Stimulated activated CD4-positive, alpha-beta T cell treated with anti-CD3 and anti-CD28 coated beads, Interleukin-12 subunit alpha, Interleukin-12 subunit beta, amount 100 ng/mL, for 48 hours (primary cell): ENCODE measurements at regions not wholly inside any gene's neighbourhood (a gene's known extent, or its start where the extent isn't known, plus 50 kb on each side); places are given as distances from the start of the nearest gene placed in this dataset.
"Not testable (repeated sequence)": the region's sequence is repeated elsewhere in the genome, so short reads cannot be mapped to it uniquely, and the experiment has no call there.

Source experiments
- DNase-seq, 3 donors: peaks; one replicate each; pipeline ENCODE4 v3.0.0-alpha.2; 2020; ENCODE audit warnings: low read depth in 2 of 3, low spot score in 1 of 3

DNA sequence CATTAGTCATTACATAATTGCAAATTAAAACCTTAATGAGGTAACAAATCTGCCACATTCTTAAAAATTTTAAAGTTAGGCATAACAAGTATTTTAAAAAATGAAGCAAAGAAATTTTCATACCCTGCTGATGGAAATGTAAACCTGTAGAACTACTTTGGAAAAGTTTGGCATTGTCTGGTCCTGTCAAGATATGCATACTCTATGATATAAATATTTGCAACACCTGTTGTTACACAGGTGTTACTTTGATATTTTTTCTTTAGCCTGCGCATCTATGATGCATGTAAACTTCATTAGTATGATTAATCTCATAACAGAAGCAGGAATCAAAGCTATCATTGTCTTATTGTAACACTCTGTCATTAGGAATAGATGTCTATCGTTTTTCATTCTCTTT, 634.3 kb downstream of the TRIB2 start:
- DNase-seq: no peak

- DNase-seq: no peak
Observed at GRCh38 chr2:13353083-13353482, 636.3 kb downstream of the TRIB2 start.

- DNase-seq: no peak
Observed at GRCh38 chr2:13354031-13354430, 637.3 kb downstream of the TRIB2 start.

- DNase-seq: not testable (repeated sequence)
Observed at GRCh38 chr2:13381928-13382327, 665.2 kb downstream of the TRIB2 start.

- not testable (repeated sequence) for DNase-seq
Observed at GRCh38 chr2:13389172-13389571, 672.4 kb downstream of the TRIB2 start.

- no peak for DNase-seq
Observed at GRCh38 chr2:13390676-13391075, 673.9 kb downstream of the TRIB2 start.

GRCh38 chr2:13401312-13401711, 684.6 kb downstream of the TRIB2 start:
- no peak for DNase-seq

DNA sequence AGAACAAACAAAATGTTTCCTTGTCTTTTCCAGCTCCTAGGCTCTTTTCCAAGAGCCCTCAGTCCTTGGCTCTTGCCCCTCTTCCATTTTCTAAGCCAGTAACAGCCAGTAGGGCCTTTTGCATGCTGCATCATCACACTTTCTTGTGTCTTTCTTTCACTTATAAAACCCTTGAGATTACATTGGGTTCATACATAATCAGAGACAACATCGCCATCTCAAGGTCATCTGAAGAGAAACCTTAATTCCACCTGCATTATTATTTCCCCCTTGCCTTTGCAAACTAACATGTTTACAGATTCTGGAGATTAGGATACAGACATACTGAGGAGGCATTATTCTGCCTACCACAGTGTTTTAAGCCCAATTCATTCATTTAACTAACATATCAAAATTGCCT, 697.3 kb downstream of the TRIB2 start:
- no peak for DNase-seq

GRCh38 chr2:13414897-13415296, 698.2 kb downstream of the TRIB2 start:
- no peak for DNase-seq

- no peak for DNase-seq
Observed at GRCh38 chr2:13433954-13434353, 717.2 kb downstream of the TRIB2 start.

DNA sequence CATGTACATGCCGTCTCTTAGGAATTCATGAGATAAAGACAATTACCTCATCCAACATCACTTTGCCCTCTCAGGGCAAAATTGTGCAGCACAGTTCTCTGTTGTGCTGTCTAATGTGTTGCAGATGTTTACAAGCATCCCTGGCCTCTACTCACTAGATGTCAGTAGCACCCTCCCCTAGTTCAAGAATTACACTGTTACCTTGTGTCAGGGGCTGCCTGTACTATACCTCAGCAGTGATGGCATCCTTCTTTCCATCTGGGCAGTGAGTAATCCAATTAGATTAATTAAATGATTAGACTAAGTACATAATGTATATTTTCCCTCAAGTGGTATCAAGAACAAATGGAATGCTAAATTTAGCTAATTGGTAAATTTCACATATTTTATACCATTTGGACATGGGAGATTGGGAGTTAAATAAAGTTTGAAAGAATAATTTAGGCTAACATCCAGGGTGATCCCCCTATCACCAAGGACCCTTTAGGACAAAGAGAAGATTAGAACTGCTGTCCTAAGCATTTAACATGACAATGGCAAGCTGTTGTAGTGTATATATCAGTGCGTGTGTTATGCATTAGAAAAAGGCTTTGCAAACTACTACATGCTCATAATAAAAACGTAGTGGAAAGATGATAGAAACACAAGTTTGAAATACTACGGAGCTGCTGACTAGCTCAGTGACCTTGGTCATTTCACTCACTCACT, 727.0 kb downstream of the TRIB2 start:
- DNase-seq: not testable (repeated sequence)

DNA sequence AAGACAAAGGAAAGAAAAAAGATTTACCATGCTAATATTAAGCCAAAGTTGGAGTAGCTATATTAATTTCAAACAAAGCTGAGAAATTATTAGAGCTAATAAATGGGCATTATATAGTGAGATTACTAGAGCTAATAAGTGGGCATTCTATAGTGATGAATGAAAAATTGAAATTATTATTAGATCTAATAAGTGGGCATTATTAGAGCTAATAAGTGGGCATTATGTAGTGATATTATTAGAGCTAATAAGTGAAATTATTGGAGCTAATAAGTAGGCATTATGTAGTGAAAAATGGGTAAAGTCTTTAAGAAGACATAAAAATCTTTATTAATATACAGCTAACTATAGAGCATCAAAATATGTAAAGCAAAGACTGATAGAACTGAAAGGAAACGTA, 745.7 kb downstream of the TRIB2 start:
- DNase-seq: no peak

GRCh38 chr2:13466076-13466475, 749.3 kb downstream of the TRIB2 start:
- no peak for DNase-seq

GRCh38 chr2:13474538-13474937, 757.8 kb downstream of the TRIB2 start:
- no peak for DNase-seq

GRCh38 chr2:13480057-13480456, 763.3 kb downstream of the TRIB2 start:
- no peak for DNase-seq

GRCh38 chr2:13481201-13481600, 764.5 kb downstream of the TRIB2 start:
- no peak for DNase-seq

DNA sequence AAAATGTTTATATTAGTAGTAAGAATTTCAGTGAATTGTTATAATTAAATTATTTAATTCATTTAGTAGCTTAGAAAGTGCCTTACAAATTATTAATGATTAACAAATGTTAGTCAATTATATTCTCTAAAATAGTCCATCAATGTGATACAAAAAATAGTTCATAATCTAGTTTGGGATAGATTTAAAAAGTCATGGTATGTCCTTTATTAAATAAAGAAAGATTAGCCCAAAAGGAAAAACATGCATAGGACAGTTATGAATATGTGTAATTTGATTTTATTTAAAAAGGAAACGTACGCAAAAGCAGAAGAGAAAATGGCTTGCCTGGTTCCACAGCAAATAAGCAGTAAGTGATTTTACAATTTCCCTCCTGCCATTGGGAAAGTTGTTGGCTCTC, 768.5 kb downstream of the TRIB2 start:
- no peak for DNase-seq

DNA sequence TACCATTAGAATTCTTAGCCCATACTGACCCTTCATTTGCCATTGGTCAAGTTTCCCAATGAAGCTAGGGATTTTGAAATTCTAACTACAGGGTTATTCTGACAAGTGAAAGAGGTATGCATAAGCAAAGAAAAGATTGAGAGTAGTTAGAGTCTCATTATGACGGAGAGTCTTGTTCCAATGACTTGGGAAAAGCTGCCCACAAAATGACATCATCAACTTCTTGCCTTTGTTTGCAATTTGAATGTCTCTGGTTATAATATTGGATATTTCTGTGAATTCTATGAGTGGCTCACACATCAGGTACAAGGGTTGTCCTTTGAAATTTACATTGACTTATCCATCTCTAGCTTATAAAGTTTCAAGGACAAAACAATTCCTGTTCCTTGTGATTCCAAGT, 772.2 kb downstream of the TRIB2 start:
- no peak for DNase-seq

GRCh38 chr2:13492262-13492661, 775.5 kb downstream of the TRIB2 start:
- no peak for DNase-seq

DNA sequence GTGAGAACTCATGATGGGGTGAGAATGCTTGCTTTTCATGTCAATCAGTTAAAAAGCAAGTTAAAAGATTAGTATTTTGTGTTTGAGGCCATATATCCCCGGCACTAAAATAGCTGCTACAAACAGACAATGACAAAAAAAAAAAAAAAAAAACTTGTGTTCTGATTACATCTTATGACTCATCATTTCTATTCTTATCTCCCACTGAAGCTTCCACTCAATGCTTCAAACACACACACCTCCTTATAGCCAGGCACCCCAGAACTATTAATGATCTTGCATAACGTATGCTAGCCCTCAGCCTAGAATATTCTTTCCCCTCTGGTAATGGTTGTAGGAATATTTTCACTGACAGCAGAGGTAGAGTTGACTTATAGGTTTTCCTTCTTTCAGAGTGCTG, 778.3 kb downstream of the TRIB2 start:
- no peak for DNase-seq

- DNase-seq: no peak
Observed at GRCh38 chr2:13504808-13505207, 788.1 kb downstream of the TRIB2 start.

- DNase-seq: no peak
Observed at GRCh38 chr2:13508671-13509070, 791.9 kb downstream of the TRIB2 start.

DNA sequence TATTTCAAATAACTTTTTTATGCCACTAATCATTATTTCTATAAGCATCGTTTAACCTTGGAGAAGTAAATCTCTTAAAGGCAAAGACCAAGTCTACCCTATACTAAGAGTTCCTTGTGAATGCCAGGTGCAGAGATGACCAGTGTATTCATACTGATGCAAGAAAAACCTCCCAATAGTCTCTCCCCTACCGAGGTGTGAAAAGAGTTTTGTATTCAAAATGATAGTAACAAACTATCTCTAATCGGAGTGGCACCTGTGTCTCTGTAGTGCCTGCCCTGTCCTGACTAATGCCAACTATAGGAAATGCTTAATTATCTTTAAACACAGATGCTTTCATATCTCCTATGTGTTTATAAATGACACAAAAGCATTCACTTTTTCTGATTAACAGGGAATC, 798.5 kb downstream of the TRIB2 start:
- DNase-seq: no peak

DNA sequence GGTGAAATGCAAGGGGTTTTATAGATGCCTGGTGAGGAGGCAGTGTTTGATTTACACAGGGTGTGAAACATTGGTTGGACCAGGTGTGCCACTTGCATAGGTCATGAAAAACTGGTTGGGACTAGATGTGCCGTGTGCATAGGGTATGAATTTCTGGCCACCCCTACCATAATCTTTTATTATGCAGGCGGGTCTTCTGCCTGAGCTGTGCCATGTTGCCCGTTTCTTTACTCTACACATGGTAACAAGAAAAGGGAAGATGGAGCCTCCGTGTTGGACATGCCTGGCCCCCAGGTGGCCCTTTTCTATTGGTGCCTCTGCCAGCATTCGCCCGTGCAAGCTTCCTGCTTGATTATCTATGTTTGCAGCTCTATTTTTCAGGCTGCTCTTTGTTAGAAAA, 805.4 kb downstream of the TRIB2 start:
- DNase-seq: no peak
